MM.1S (cell line): ENCODE measurements at regions not wholly inside any gene's neighbourhood (a gene's known extent, or its start where the extent isn't known, plus 50 kb on each side); places are given as distances from the start of the nearest gene placed in this dataset.

ENCODE experiments used
- CTCF ChIP-seq: fragments of 300-600 bp; sonication (generic); IDR thresholded peaks from 2 replicates; pipeline ENCODE4 v1.5.1; 2016; ENCODE audit warnings: antibody characterized with exemption, low read length, mixed read lengths
- EZH2phosphoT487 ChIP-seq: fragments of 300-600 bp; sonication (generic); IDR thresholded peaks from 2 replicates; pipeline ENCODE4 v1.6.1; 2018; ENCODE audit warnings: antibody characterized with exemption, low read length

DNA sequence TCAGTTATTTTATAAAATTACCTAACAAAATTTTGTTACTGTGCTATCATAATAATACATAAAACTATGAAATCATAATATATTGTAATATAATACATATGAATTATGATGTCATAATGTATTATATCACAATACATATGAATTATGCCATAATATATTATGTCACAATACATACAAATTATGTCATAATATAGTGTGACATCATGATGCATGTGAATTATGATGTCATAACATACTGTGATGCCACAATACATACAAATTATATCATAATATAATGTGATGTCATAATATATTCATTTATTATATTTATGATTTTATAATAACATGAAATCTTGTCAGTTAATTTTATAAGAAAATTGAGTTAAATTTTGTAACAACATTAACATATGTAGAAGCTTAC, 2021.6 kb downstream of the TP53TG3F start:
- TF ChIP-seq CTCF: no peak
- TF ChIP-seq EZH2phosphoT487: no peak
